ENCODE measurements at regions not wholly inside any gene's neighbourhood (a gene's known extent, or its start where the extent isn't known, plus 50 kb on each side); places are given as distances from the start of the nearest gene placed in this dataset.

DNA sequence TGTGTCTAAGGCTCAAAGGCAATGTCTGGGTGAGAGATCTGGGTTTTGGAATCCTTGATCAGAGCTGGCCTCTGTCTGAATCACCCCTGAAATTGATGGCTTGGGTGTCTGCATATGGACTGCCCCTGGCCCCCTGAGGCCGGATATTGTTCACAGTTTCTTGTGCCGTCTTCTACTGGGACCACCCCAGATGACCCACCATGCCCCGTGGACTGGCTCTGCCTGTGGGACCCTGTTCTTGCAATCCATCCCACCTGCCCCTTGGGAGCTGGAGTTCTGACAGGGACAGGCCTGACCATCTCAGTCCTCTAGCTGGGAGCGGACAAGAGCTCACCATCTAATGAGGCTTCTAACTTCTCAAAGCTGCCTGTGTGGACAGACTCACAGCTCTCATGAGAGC is 119.9 kb downstream of the FAM43A start:
- DNase-seq: no peak

DNA sequence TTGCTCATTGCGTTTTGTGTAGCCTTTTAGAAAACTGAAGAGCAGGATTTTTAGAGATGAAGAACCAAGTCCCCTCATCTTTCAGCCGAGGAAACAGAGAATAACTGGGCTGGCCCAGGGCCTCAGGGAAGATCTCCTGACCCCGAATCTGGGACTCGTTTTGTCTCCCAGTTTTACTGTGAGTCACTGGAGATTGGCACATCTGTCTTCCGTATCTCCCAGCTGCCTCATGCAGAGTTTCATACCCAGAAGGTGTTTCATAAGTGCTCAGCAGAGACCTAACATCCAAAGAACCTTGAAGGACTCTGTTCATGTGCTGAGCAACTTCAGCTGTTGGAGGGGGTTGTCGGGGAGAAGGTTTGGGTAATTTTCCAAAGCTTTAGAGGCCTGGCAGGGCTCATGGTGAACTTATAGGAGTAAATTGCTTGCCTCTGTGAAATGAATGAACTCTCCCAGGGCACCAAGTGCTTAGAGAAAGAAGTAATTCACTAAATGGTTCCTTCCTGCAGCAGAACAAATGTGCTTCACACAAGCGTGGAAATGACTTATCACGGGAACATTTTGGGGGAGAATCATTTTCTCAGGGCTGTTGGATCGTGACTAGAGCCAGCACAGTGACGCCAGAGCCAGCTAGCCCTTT is 121.4 kb downstream of the FAM43A start:
- DNase-seq: no peak

DNA sequence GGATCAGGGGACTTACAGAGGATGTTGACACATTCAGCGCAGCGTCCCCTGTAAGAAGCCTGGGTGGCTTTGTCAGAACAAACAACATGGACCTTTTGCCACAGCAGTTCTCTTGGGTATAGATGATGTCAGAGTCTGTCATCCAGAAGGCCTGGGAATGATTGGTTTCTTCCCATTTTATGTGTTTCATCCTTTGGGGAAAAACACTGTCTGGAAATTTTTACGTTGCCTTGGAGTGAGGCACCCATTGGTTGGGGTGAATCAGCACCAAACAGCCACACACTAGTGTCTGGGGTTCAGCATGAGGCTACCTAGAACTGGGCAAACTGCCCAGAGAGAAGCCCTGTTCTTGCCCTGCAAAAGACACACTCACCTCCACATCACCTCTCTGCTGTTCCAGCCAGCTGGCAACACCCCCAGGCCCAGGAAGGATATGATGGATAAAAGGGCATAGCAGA is 123.0 kb downstream of the FAM43A start:
- no peak for DNase-seq

DNA sequence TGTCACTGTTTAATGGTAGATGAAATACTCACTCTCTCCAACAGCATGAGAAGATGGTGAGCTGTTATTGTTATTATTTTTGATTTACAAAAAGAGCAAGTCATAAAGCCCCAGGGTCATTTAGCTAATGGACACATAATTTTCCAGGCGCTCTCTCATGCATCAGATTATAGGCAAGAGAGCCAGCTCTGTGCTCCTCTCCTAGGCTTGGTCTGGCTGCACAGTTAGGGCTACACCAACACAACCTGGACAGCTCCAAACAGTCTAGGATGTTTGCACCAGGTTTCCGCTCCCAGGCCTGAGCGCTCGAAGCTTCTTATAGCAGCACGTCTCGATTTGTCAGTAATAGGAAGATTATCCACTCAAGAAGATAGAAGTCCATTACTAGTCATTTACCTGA is 123.7 kb downstream of the FAM43A start:
- no peak for DNase-seq

DNA sequence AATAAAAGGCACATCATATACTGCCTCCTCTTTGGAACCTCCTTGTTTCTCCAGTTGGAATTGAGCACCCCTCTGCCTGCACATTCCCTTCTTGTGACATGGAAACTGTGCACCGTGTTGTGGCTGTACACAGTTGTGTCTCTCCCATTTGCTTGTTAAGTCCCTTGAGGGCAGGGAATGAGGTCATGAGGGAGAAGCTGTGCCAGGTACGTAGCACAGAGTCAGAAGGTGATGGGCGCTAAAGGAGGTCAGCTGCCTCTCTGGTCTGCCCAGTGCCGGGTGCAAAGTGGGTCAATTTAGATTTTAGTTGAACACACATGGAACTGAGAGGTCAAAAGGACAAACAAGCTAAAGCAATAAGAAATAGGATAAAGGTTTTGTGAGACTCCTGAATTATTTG is 124.4 kb downstream of the FAM43A start:
- DNase-seq: no peak

DNA sequence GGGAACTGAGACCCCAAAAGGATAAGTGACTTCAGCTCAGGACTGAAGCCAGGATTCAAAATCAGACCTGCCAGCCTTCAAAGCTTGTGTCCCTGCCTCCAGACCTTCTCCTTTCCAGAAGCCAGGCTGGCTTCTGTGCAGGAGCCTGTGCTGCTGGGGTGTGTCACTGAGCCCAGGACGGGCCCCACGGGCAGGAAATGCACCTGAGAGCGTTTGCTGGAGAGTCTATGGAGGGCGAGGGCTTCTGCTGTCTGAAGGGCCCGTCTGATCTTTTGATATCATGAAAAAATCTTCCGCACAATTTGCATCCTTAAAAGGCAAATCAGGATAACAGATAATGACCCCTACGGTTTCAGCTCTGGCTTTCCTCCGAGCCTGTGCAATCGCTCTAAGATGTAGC is 125.4 kb downstream of the FAM43A start:
- DNase-seq: no peak

DNA sequence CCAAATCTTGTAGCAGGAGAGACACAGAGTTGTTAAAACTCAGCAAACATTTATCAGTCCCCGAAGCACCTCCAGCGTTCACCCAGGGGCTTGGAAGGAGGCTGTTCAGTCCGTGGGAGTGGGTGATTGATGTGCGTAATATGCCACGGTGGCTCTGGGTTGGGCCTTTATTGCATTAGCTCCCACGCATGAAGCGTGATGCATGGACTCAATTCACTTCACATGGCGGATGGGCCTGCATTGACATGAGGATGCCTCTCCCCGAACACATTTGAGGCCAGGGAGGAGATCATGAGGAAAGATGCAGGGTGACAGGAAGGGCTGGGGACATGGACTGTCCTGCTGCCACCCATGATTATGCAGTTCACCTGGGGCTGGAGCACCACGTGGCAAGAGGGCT is 126.5 kb downstream of the FAM43A start:
- DNase-seq: no peak

DNA sequence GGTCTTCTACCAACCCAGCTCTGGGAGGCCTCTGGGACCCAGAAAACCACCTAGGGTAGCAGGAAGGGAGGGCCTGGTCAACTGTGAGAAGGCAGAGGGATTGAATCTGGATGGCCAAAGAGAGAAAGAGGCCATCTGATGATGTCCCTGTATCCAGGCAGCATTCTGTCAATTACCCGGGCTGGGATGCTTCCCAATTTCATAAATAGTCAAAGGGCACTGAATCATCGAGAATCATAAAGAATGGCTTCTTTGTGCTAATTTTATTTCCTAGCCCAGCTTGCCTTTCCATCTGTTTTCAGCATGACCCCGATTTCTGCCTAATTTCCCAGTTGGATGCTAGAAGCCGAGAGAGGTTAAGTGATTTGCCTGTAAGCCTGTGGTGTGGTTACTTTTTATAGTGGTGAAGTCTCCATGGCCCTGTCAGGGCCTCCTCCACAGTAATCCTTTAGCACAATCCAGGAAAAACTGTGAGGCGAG is 129.2 kb downstream of the FAM43A start:
- no peak for DNase-seq

DNA sequence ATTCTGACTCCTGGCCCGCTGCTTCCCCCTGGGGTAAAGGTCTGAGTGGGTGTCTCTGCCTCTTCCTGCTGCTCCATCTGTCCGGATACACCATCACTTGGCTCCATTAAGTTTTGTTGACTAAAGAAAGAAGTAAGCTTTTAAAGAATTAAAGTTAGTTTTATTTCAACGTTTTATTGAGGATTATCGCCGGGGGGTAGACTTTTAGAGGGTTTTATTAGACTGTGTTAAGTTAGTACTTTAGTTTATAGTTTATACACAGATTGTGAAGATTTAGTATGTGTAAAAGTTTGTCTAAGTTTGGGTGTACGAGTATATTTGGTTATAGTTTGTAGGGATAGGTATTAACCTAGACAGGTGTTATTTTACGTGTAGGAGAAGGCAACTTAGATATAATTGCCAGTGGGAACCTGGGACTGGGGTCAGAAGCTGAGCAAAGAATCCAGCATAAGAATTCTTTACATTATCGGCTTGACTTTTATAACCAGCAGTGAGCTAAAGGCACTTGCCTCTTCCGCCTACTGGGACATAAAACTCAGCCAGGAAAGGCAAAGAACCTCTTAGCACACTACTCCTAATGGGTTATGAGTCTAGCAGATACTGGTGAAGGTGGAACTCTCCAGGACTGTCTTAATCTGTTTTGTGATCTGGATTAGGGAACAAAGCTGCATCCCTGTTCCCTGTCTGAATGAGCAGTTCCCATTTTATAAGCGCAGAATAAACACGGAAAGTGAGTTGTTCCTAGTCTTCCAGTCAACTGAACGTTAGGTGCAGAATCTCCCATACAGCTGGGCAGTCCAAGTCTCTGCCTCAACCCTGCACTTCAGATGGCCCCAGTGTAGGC is 131.3 kb downstream of the FAM43A start:
- DNase-seq: no peak

DNA sequence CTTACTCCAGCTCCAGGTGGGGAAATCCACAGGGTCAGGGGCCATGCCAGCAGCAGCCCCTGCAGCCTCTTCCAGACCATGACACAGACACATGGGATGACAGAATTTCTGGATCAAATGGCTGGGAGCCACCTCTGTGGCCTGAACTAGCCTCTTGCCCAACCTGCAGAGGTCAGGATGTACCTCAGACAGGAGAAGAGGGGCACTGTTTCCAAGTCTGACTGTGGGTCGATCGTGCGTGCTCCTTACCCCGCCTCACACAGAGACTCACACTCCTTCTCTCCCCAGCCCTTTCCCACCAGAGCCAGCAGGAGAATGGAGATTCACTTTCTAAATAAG is 131.9 kb downstream of the FAM43A start:
- no peak for DNase-seq

DNA sequence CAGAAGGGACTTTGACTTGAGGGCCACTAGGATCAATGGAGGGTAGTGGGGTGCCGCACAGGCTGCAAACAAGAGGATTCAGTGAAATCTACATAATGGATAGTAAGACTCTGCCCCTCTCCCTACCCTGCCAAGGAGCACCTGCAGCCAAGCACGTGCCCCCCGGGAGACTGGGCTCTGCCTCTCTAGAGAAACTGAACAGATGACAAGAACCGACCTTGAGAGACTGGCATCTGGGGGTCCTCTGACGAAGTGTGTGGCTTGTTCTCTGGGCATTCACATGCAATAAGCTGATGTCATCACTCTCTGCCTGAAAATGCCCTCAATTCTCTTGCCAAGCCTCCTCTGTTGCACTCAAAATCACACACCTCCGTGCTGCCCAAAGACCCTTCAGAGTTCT is 132.3 kb downstream of the FAM43A start:
- DNase-seq: no peak

DNA sequence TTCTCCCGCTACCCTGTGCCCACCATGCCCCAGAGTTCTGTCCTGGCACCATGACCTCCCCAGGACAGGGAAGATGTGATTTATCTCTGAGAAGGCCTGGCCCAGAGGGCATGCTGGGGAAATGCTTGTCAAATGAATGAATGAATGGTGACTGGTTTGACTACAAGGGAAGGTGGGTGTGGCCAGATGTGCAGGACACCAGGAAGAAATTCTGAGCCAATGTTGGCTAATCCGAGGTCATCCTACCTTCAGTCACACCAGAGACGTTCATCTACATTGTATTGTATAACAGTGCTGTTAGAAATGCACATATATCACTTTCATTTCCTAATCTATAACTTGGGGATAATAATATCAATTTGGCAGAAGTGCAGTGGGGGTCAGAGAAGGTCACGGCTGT is 138.4 kb downstream of the FAM43A start:
- no peak for DNase-seq

DNA sequence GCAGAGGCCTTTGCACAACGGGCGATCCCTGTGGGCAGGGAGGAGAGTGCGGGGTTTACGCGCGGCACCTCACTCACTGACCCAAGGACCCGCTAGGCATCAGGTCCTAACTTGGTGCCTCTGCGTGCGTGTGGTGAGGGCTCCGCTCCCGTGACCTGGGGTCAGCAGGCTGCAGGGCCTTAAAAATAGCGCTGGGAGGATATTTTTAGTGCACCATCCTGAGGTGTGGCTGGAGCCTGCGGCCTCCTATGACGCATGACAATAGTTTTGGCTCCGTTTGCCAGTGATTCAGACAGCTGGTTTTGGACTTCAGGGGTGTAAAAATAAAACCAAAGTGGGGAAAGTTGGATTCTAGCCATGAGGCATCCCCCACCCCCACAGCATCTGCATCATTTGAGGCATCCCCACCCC is 139.0 kb downstream of the FAM43A start:
- DNase-seq: no peak

DNA sequence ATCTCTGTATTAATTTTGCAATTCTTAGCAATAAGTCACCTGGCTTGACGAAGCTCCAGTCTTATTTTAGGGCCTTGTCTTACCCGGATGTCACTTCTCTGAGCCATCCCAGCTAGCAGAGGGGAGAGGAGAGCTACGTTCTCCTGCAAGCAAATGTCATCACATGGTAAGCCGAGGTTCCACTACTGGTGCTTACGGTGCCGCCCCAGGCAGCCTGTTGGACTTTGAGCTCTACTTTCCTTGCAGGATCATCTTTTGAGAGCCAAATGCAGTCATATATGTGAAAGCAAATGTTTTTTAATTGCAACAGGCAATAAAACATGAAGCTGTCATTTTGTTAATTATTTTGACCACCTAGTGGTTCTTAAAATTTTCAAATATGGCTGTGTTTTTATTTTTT is 140.9 kb downstream of the FAM43A start:
- DNase-seq: no peak

DNA sequence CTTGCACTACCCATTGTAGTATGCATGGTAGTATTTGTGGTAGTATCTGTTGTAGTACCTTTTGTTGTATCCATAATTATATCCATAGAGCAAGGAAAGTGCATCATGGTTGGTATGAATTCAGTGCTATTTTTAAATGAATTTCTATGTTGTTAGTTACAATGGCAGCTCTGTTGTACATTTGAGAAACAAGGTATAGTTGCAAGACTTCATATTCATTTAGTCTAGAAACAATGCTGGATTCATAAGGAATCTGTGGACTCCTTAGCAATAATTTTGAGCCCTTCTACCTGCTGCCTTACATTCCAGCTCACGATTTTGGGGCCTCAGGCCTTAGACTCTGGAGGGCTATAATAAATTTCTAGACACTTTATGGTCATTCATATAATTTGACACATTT is 141.8 kb downstream of the FAM43A start:
- DNase-seq: no peak

DNA sequence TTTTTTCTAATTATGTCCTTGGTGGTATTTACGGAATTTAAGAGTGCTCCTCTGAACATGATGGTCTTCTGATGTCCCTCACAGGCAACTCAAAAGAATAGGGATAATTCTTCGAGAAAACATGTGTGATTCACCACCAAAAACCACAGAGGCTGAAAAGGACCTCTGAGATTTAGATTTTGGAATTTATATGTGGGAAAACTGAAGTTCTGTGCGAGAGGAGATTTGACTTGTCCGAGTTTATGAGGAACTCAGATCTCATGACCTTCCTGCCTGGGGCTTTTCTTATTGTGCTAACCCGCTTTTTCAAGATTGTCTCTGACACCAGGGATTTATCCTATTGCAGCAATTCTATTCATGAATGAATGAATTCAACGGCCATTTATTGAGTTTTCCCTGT is 142.4 kb downstream of the FAM43A start:
- no peak for DNase-seq

DNA sequence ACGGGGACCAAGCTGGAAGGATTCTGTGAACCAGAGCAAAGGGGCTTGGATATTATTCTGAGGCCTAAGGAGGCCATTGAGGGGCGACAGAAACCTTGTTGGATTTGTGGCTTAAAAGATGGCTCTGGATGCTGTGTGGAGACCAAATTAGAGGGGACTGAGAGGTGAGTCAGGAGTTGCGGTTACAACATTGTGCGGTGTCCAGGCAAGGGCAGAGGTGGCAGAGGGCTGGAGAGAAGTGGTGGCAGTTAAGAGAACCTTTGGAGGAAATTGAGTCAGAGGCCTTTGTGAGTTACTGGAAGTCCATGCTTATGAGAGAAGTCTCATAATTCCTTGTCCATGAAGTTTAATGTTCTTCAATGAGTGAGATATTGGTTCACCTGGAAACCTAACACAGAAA is 143.2 kb downstream of the FAM43A start:
- DNase-seq: no peak

DNA sequence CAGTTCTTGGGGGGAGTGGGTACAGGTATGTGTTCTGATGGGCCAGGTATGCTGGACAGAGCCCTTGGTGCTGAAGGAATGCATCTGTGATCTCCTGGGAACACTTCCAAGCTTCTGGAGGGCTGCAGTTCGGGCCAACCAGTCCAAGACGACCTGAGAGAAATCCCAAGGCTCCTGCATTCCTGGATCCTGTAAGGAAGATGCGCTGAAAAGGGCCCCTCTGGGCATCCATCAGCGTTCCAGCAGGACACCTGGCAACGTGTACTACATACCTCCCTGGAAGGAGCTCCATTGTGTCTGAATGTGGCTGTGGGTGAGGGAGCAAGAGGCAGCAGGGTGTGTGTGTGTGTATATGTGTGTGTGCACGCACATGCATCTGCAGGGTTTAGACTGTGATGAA is 144.7 kb downstream of the FAM43A start:
- DNase-seq: no peak

DNA sequence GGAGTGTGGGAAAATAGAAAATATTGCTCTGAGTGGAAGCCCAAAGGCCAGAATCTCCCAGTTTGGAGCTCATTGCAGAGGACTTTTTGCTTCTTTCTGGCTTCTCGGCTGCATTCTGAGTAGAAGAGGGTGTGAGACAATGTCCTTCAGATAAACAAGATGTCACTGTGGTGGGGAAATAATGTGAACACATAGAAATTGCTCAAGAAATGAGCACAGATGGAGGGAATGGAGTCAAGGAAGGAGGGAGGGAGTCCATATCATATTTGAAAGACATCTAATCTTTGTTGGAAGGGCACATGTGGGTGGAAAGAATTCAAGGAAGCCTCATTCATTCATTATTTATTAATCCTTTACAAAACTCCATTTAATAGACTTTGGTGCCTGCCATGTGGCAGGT is 145.3 kb downstream of the FAM43A start:
- DNase-seq: no peak

DNA sequence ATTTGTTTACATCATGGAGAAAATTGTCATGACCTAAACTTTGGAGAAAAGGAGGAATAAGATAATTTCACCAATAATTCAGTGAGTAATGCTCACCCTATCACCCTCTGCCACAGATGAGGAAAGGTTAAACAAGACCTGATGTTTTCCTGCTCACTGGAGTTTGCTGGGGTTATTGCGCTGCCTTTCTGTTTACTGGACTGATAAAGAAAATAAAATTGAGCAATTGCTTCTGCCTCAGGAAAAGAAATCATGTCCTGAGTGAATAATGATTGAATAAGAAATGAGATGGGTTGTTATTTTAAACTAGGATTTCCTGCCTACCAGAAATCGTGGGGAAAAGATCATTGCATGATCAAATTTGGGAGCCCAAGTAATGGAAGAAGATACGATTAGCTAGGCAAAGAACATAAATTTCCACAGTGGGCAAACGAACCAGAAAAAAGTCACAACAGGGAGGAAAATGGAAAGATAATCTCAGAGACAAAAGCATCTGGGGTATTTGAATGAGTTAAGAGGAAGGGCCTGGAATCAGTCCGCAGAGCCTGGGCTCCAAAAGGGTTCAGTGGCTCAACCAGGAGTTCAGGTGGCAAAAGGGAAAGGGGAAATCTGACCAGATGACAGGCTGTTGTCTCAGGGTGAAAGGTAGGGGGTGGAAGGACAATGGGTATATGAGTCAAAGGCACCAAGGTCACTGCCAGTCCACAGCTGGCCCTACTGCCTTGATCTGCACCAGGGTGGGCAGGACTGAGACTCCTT is 146.8 kb downstream of the FAM43A start:
- no peak for DNase-seq

DNA sequence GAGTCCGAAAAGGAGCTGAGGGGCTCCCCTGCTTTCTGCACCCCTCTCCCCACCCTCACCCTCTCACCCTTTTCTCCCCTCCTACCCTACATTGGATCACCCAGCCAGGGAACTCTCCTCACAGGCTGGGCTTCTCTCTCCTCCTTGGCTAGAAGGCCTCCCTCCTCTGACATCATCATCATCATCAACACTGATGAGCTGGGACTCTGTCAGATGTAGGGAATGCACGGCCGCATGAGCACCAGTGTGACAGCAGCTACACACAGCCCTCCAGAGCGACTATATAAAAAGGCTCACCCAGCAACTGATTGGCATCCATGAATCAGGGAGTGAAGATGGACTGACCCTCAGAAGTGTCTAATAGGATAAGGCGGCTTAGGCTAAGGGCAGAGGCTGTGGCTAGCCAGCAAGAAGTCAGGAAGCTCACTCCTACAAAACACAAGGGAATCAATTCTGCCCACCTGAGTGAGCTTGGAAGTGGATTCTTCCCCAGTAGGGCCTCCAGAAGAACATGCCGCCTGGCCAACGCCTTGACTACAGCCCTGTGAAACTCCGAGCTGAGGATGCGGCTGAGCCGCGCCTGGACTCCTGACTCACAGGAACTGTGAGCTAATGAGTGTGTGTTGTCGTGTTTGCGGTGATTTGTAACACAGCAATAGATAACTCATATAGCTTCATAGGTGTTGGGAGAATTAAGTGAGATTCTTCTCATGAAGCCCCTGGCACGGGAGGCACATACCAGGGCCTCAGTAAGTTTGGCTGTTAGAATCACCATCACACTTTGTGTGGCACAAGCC is 147.6 kb downstream of the FAM43A start:
- no peak for DNase-seq

DNA sequence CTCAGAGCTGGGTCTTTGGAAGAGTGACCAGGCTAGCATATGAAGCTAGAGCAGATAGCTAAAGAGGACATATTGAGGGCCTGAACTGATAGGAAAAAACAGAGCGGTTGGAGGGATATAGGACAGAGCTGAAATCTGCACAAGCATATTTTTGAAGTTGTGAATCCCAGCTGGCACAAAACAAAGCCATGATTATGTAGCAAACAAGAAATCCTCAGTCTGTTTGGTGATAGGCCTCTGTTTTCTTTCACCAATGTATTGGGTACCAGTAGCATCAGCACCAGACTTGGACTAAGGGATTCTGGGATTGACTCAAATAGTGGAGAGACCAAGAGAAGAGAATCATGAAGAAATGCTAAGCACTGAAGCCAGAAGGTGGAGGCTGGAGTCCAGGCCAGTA is 151.0 kb downstream of the FAM43A start:
- DNase-seq: no peak
